Pancreas (tissue), 10 donors: ENCODE measurements at regions not wholly inside any gene's neighbourhood (a gene's known extent, or its start where the extent isn't known, plus 50 kb on each side); places are given as distances from the start of the nearest gene placed in this dataset.

ENCODE experiments used
- ATAC-seq, 4 donors: fragments of 200-7000 bp; cut with Tn5 transposase; one replicate each; pipeline versions ENCODE4 v1.8.0 to v1.9.1; 2020; ENCODE audit warnings: mild to moderate bottlenecking in 4 of 4, moderate library complexity in 4 of 4
- DNase-seq, 6 donors: peaks; one replicate each; pipeline ENCODE4 v3.0.0-alpha.2; 2020
- FAIRE-seq: peaks from 2 replicates; lab custom pipeline; 2012; peaks lifted over from hg19 to GRCh38; lab: Jason Lieb, UNC
- H3K27ac ChIP-seq, 4 donors: fragments of 200-600 bp; sonication (generic); 1 replicate in 3 of 4; 2 replicates in 1 of 4; pipeline versions ENCODE4 v1.5.0 to v1.8.0; 2020
- H3K27me3 ChIP-seq, 4 donors: fragments of 200-600 bp; one replicate each; pipeline ENCODE4 v1.8.0; 2021
- H3K36me3 ChIP-seq, 3 donors: fragments of 200-600 bp; sonication (generic) in 1 of 3; one replicate each; pipeline versions ENCODE4 v1.5.0 to v1.8.0; 2020 to 2021
- H3K4me1 ChIP-seq, 3 donors: fragments of 200-600 bp; one replicate each; pipeline ENCODE4 v1.8.0; 2021
- H3K4me3 ChIP-seq, 4 donors: fragments of 200-600 bp; sonication (generic) in 2 of 4; one replicate each; pipeline versions ENCODE4 v1.5.0 to v1.8.0; 2020 to 2021
- H3K9me3 ChIP-seq, 4 donors: fragments of 200-600 bp; one replicate each; pipeline ENCODE4 v1.8.0; 2021
- WGBS, 2 donors: extraction: QIAGEN DNeasy Blood & Tissue Kit; methylation state at CpG; one replicate each; pipeline ENCODE4 v1.1.7; 2013; 5-methylcytosine and 5-hydroxymethylcytosine counted together
- intact Hi-C, 3 donors: fragments of 100-400 bp; cut with DNase I; formaldehyde crosslinking; loops; one replicate each; pipeline versions ENCODE4 v1.11.1 to v1.14.2; 2022
- TF ChIP-seq, protein P1 (sequence below), 4 donors: fragments of 200-600 bp; sonication (generic) in 3 of 4; IDR thresholded peaks; one replicate each; pipeline versions ENCODE4 v1.5.0 to v1.8.0; 2021; ENCODE audit warnings: antibody characterized with exemption in 4 of 4
- donor health status: healthy with polysubstance abuse.
- donor health status: DM: no; HTN: no; CAD: no; lungs with moderate emphysema.
- donor health status: DM: no; HTN: no; CAD: no.
- donor health status: control.
- donor health status: control.
- donor health status: Bipolar disorder and iron deficiency.
- donor health status: DM: yes; HTN: yes; CAD: no.
- donor health status: DM: no; HTN: no; CAD: no.
- donor health status: DM: no; HTN: no; CAD: no.
- donor health status: DM: yes; HTN: yes; CAD: no.

- Histone ChIP-seq H3K4me3 (no peak overlapping the region), H3K9me3 (no peaks in the 10 kb centered on the region), H3K27me3 (no peaks in the 10 kb centered on the region), H3K36me3 (no peaks in the 10 kb centered on the region), H3K4me1 (no peaks in the 10 kb centered on the region), H3K27ac (no peak overlapping the region)
- DNase-seq (no peak), FAIRE-seq (no peak), ATAC-seq (no peak)
- intact Hi-C loops = no loop called here
- TF ChIP-seq, protein P1, sequence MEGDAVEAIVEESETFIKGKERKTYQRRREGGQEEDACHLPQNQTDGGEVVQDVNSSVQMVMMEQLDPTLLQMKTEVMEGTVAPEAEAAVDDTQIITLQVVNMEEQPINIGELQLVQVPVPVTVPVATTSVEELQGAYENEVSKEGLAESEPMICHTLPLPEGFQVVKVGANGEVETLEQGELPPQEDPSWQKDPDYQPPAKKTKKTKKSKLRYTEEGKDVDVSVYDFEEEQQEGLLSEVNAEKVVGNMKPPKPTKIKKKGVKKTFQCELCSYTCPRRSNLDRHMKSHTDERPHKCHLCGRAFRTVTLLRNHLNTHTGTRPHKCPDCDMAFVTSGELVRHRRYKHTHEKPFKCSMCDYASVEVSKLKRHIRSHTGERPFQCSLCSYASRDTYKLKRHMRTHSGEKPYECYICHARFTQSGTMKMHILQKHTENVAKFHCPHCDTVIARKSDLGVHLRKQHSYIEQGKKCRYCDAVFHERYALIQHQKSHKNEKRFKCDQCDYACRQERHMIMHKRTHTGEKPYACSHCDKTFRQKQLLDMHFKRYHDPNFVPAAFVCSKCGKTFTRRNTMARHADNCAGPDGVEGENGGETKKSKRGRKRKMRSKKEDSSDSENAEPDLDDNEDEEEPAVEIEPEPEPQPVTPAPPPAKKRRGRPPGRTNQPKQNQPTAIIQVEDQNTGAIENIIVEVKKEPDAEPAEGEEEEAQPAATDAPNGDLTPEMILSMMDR (IDR thresholded peaks at IDR 0.05) = no peak
These were observed 423.5 kb upstream of the RIOK2 start for GRCh38 chr5:97606531-97606930.

GRCh38 chr5:97608501-97608900 lies 425.5 kb upstream of the RIOK2 start:
- ATAC-seq (no peak), DNase-seq (no peak), FAIRE-seq (no peak)
- Histone ChIP-seq H3K36me3 (no peaks in the 10 kb centered on the region), H3K27ac (no peak overlapping the region), H3K27me3 (no peaks in the 10 kb centered on the region), H3K4me1 (no peaks in the 10 kb centered on the region), H3K9me3 (no peaks in the 10 kb centered on the region), H3K4me3 (no peak overlapping the region)
- 63 to 66% methylated on average over 4 of the region's 4 CpGs for WGBS, 2 donors
- TF ChIP-seq, protein P1 (IDR thresholded peaks at IDR 0.05) = no peak
- intact Hi-C loops = no loop called here

DNA sequence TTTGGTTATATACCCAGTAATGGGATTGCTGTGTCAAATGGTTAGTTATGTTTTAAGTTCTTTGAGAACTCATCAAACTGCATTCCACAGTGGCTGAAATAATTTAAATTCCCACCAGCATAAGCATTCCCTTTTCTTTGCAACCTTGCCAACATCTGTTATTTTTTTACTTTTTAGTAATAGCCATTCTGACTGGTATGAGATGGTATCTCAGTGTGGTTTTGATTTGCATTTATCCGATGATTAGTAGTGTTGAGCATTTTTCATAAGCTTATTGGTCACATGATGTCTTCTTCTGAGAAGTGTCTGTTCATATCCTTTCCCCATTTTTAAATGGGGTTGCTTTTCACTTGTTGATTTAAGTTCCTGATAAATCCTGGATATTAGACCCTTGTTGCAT lies 435.7 kb upstream of the RIOK2 start:
- no peaks in the 10 kb centered on the region for H3K36me3 ChIP-seq
- DNase-seq = no peak
- no peaks in the 10 kb centered on the region for H3K4me1 ChIP-seq
- 79 to 94% methylated on average over 1 of the region's 1 CpG for WGBS, 2 donors
- FAIRE-seq = no peak
- TF ChIP-seq, protein P1 (IDR thresholded peaks at IDR 0.05) = no peak
- intact Hi-C loops = no loop called here
- no peak overlapping the region for H3K27ac ChIP-seq
- no peaks in the 10 kb centered on the region for H3K9me3 ChIP-seq
- no peak overlapping the region for H3K4me3 ChIP-seq
- no peaks in the 10 kb centered on the region for H3K27me3 ChIP-seq
- ATAC-seq = no peak

DNA sequence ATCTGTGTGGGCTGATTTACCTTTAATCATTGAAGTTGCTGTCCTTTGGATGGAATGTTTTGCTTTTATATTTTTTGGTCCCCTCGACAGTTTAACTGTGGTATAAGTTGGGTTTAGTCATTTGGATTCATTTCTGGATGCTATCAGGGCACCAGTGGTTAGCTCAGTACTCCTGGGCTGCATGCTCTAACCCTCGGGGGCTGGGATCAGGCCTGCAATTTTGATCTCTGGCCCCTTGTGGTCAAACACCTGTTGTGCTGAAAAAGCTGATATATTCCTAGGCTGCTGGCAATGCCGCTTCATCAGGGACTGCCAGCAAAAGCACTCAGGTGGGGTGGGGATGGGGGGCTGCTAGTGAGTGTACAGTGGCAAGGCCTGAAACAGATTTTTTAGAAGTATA lies 440.4 kb upstream of the RIOK2 start:
- no peaks in the 10 kb centered on the region for H3K36me3 ChIP-seq
- no peak for FAIRE-seq
- DNase-seq = no peak
- ATAC-seq = no peak
- WGBS, 2 donors = 61 to 70% methylated on average over 3 of the region's 3 CpGs
- no peaks in the 10 kb centered on the region for H3K4me1 ChIP-seq
- intact Hi-C loops = no loop called here
- no peak overlapping the region for H3K4me3 ChIP-seq
- H3K27ac ChIP-seq = no peak overlapping the region
- no peaks in the 10 kb centered on the region for H3K9me3 ChIP-seq
- TF ChIP-seq, protein P1 (IDR thresholded peaks at IDR 0.05) = no peak
- H3K27me3 ChIP-seq = no peaks in the 10 kb centered on the region

GRCh38 chr5:97624886-97625285 lies 441.8 kb upstream of the RIOK2 start:
- no peak overlapping the region for H3K27ac ChIP-seq
- no peaks in the 10 kb centered on the region for H3K36me3 ChIP-seq
- intact Hi-C loops = no loop called here
- no peaks in the 10 kb centered on the region for H3K9me3 ChIP-seq
- H3K4me3 ChIP-seq = no peak overlapping the region
- FAIRE-seq (no peak), ATAC-seq (no peak), DNase-seq (no peak)
- no peaks in the 10 kb centered on the region for H3K27me3 ChIP-seq
- TF ChIP-seq, protein P1 (IDR thresholded peaks at IDR 0.05) = no peak
- no peaks in the 10 kb centered on the region for H3K4me1 ChIP-seq
